ENCODE measurements at regions not wholly inside any gene's neighbourhood (a gene's known extent, or its start where the extent isn't known, plus 50 kb on each side); places are given as distances from the start of the nearest gene placed in this dataset.

DNA sequence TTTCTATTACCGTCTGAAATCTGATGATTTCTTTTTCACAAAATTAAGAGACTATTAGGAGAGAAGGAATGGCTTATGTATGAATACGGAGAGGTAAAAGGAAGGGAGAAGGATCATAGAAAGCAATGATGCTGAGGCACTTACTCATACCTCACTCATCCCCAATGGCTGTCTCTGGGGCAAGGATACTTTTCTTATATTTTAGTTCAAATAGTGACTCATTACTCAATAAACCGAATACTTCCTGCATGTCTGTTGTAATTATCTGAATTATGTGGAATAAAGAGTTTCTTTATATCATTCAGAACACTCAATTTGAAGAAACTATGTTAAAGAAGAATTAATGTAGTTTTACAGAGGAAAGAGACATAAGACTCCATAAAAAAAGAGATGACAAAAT is 284.5 kb upstream of the NUDT12 start:
- H3K4me3 ChIP-seq: no peak overlapping the region
- H3K27ac ChIP-seq: no peak overlapping the region
- DNase-seq (ENCODE audit: low spot score): no peak
- TF ChIP-seq, protein P1, sequence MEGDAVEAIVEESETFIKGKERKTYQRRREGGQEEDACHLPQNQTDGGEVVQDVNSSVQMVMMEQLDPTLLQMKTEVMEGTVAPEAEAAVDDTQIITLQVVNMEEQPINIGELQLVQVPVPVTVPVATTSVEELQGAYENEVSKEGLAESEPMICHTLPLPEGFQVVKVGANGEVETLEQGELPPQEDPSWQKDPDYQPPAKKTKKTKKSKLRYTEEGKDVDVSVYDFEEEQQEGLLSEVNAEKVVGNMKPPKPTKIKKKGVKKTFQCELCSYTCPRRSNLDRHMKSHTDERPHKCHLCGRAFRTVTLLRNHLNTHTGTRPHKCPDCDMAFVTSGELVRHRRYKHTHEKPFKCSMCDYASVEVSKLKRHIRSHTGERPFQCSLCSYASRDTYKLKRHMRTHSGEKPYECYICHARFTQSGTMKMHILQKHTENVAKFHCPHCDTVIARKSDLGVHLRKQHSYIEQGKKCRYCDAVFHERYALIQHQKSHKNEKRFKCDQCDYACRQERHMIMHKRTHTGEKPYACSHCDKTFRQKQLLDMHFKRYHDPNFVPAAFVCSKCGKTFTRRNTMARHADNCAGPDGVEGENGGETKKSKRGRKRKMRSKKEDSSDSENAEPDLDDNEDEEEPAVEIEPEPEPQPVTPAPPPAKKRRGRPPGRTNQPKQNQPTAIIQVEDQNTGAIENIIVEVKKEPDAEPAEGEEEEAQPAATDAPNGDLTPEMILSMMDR (IDR thresholded peaks at IDR 0.05): no peak

DNA sequence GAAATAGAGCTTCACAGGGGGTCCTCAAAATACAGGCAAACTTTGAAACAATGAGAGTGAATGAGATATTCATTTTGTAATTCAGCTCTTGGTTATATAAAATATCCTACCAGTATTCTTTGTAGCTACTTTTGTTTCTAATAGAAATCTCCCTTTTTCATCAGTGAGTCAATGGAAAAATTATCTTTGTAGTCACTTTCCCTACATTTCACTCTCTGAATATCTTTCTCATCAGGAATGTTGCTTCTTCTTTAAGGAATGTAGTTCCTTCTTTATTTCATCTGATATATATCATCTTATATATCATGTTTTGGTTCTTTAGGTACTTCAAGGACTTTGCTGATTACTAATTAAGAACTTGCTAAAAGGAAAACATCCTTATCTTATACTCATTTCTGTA is 280.3 kb upstream of the NUDT12 start:
- DNase-seq (ENCODE audit: low spot score): no peak
- no peak overlapping the region for H3K4me3 ChIP-seq
- TF ChIP-seq, protein P1 (IDR thresholded peaks at IDR 0.05): no peak
- H3K27ac ChIP-seq: no peak overlapping the region

DNA sequence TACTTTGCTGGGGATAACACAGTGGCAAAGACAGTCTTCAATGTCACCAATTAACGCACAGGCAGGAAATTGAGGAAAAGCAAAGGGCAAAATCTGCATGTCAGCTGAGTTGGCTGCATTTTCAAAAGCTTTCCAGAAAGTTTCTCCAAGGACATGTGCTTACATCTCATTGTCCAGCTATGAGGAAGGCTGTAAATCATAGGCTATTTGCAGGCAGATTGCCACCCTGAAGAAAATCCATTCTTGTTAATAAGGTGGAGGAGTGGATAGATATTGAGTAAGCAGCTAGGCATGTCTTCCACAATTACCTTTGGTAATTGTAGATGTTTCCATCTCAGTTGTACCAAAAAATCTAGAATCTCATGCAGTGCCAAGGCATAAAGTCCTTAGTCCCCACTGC is 278.0 kb upstream of the NUDT12 start:
- Histone ChIP-seq H3K27ac (no peak overlapping the region), H3K4me3 (no peak overlapping the region)
- no peak for DNase-seq (ENCODE audit: low spot score)
- TF ChIP-seq, protein P1 (IDR thresholded peaks at IDR 0.05): no peak

DNA sequence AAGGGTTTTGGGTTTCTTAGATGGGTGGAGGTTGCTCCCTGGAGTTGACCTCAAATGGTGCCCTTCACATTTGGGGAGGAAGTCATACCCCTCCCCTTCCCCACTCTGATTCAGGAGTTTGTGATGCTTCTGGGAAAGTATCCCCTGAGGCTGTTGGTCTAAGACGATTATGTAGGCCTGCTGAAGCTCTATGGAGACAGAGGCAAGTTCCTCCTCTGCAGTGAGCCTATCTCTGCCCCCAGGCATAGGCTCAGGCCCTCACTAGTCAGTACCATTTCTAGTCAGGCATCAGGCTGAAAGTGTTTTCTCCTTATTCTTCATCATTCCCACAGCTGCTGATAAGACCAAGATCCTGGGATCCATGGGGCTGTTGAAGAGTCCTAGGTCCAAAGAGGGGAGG is 271.6 kb upstream of the NUDT12 start:
- Histone ChIP-seq H3K4me3 (no peak overlapping the region), H3K27ac (no peak overlapping the region)
- TF ChIP-seq, protein P1 (IDR thresholded peaks at IDR 0.05): no peak
- no peak for DNase-seq (ENCODE audit: low spot score)

DNA sequence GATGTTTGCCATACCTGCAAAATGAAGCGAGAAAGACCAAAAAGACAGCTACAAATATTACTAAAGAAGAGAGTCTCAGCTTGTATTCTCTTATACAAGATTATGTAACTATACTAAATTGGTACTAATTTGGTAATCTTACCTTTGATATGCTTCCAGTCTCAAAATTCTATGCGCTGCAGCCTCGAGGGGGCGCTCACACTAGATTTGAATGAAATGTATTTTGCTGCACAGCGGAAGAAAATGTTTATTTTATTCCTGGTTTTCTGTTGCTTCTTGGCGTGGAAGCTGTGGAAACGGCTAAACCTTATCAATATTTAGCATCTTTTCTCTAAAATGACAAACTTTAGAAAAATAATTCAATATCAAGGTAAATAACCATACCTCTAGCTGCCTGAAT is 267.0 kb upstream of the NUDT12 start:
- Histone ChIP-seq H3K4me3 (no peak overlapping the region), H3K27ac (no peak overlapping the region)
- TF ChIP-seq, protein P1 (IDR thresholded peaks at IDR 0.05): no peak
- no peak for DNase-seq (ENCODE audit: low spot score)

DNA sequence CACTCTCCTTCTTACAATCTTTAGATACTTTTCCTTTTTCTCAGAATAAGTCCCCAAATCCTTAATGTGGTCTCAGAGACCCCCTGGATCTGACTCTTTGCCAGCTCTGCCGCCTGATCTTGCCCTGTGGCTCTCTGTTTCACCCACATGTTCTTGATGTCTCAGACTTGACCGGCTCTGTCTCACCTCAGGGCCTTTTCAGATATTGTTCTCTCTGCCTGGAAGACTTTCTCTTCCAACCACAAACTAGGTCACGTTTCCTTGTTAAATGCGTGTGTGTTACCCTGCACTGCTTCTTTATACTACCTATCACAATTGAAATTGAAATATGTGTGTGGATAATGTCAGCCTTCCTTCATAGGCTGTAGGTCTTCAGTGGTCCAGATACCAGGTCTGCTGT is 265.4 kb upstream of the NUDT12 start:
- Histone ChIP-seq H3K27ac (no peak overlapping the region), H3K4me3 (no peak overlapping the region)
- DNase-seq (ENCODE audit: low spot score): no peak
- TF ChIP-seq, protein P1 (IDR thresholded peaks at IDR 0.05): no peak

DNA sequence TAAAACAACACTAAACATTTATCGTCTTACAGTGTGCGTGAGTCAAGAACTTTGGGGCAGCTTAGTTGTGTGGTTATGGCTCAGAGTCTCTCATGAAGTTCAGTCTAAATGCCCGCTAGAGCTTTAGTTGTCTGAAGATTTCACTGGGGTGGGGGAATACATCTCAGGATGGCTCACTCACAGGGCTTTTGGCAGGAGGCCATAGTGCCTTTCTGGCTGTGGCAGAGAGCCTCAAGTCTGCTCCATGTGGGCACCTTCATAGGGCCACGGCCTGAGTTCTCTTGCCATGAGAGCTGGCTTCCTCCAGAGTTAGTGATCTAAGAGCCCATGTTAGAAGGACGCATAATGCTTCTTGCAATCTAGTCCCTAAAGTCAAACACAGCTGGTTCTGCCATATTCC is 258.8 kb upstream of the NUDT12 start:
- H3K4me3 ChIP-seq: no peak overlapping the region
- no peak for DNase-seq (ENCODE audit: low spot score)
- TF ChIP-seq, protein P1 (IDR thresholded peaks at IDR 0.05): no peak
- H3K27ac ChIP-seq: no peak overlapping the region
